ENCODE measurements at regions not wholly inside any gene's neighbourhood (a gene's known extent, or its start where the extent isn't known, plus 50 kb on each side); places are given as distances from the start of the nearest gene placed in this dataset.

GRCh38 chr16:85980686-85981085, 81.7 kb downstream of the IRF8 start:
- Histone ChIP-seq H3K4me1 (ENCODE audit: control insufficient read depth, extremely low read depth, insufficient read depth, low read length) (no peaks in the 10 kb centered on the region), H3K9me1 (replicated peaks; ENCODE audit: control insufficient read depth, extremely low read depth, insufficient read depth, low read length) (no peaks in the 10 kb centered on the region), H2AFZ (ENCODE audit: low read depth, low read length) (no peak overlapping the region), H3K4me3 (replicated peaks in 1 of 3; ENCODE audit: insufficient read depth in 1 of 3, low read depth in 1 of 3, low read length in 3 of 3) (no peak overlapping the region), H3K9ac (replicated peaks; ENCODE audit: extremely low read depth, insufficient read depth, low read length) (no peak overlapping the region), H3K79me2 (ENCODE audit: control insufficient read depth, insufficient read depth, low read length) (no peaks in the 10 kb centered on the region), H4K20me1 (replicated peaks; ENCODE audit: control insufficient read depth, extremely low read depth, insufficient read depth, low read length) (no peaks in the 10 kb centered on the region), H3K27me3 (ENCODE audit: control insufficient read depth in 2 of 2, insufficient read depth in 2 of 2, low read length in 2 of 2) (peaks cover 2 to 3% of the 10 kb centered on the region in 2 experiments), H3K36me3 (ENCODE audit: control insufficient read depth in 2 of 2, extremely low read depth in 1 of 2, insufficient read depth in 2 of 2, low read length in 2 of 2) (no peaks in the 10 kb centered on the region), H3K4me2 (ENCODE audit: insufficient read depth, low read length) (no peak overlapping the region), H3K27ac (ENCODE audit: insufficient read depth, low read depth, low read length) (no peak overlapping the region), H3K9me3 (replicated peaks; ENCODE audit: control insufficient read depth, insufficient read depth, low read length) (no peaks in the 10 kb centered on the region)
- TF ChIP-seq EZH2 (IDR thresholded peaks at IDR 0.05; ENCODE audit: borderline replicate concordance, low read depth, low read length, severe bottlenecking) (no peak), MAX (IDR thresholded peaks at IDR 0.05; ENCODE audit: insufficient read depth, insufficient read length) (no peak), FOS (IDR thresholded peaks at IDR 0.05; ENCODE audit: borderline replicate concordance, insufficient read depth, low read length) (no peak), CTCF (IDR thresholded peaks at IDR 0.05; ENCODE audit: extremely low read depth in 1 of 2, insufficient read depth in 1 of 2, low read depth in 1 of 2, low read length in 2 of 2) (no peak)
- intact Hi-C loops (cut with micrococcal nuclease), result no loop called here
- ChIA-PET POLR2A (no interaction called here), CTCF (interaction anchor here (1.4 to 14.3 kb wide), 2 partner anchors 15 to 159 kb away, joined by 4 to 564 read pairs; no protein-coding TSS in a partner anchor)
- no peak for FAIRE-seq
- no peak for DNase-seq (ENCODE audit: low read depth, low spot score)
- dilution Hi-C loops (cut with MboI; ENCODE audit: extremely low pct_ligation_motif_present, low sequenced_read_pairs), result no loop called here
- BruUV-seq (replicated peaks), result no TSS peak

All from endothelial cell of umbilical vein (primary cell).